Endodermal cell (in vitro differentiated cells): ENCODE measurements at regions not wholly inside any gene's neighbourhood (a gene's known extent, or its start where the extent isn't known, plus 50 kb on each side); places are given as distances from the start of the nearest gene placed in this dataset.

ENCODE experiments used
- DNase-seq: peaks from one replicate; pipeline ENCODE4 v3.0.0-alpha.2; 2017
- H3K27ac ChIP-seq: 2 replicates; pipeline ENCODE4 v1.5.1; 2013; ENCODE audit warnings: mild to moderate bottlenecking, low read depth, low read length, moderate library complexity
- H3K27me3 ChIP-seq: 2 replicates; pipeline ENCODE4 v1.6.1; 2013; ENCODE audit warnings: mild to moderate bottlenecking, low read length, moderate library complexity; ENCODE audit not compliant: insufficient read depth, control insufficient read depth, poor library complexity, severe bottlenecking
- H3K36me3 ChIP-seq: 2 replicates; pipeline ENCODE4 v1.7.0; 2013; ENCODE audit warnings: mild to moderate bottlenecking, low read length, moderate library complexity; ENCODE audit not compliant: control insufficient read depth, insufficient read depth
- H3K4me1 ChIP-seq: one replicate; pipeline ENCODE4 v1.7.0; 2013; ENCODE audit warnings: low read length; ENCODE audit not compliant: control insufficient read depth, insufficient read depth
- H3K4me3 ChIP-seq: 2 replicates; pipeline ENCODE4 v1.5.1; 2013; ENCODE audit warnings: mild to moderate bottlenecking, low read length, moderate library complexity
- H3K9ac ChIP-seq: 2 replicates; pipeline ENCODE4 v1.6.1; 2013; ENCODE audit warnings: mild to moderate bottlenecking, low read length, moderate library complexity; ENCODE audit not compliant: poor library complexity, severe bottlenecking; ENCODE audit errors: extremely low read depth
- H3K9me3 ChIP-seq: 2 replicates; pipeline ENCODE4 v1.6.1; 2013; ENCODE audit warnings: mild to moderate bottlenecking, low read length, moderate library complexity; ENCODE audit not compliant: control insufficient read depth
- H3K27ac Mint-ChIP-seq: 2 replicates; pipeline ENCODE4 v1.8.0; 2020; ENCODE audit warnings: mixed read lengths
- H3K27me3 Mint-ChIP-seq: 2 replicates; pipeline ENCODE4 v1.8.0; 2021; ENCODE audit warnings: mild to moderate bottlenecking, mixed read lengths; ENCODE audit not compliant: insufficient read depth
- H3K36me3 Mint-ChIP-seq: 2 replicates; pipeline ENCODE4 v1.8.0; 2020; ENCODE audit warnings: low read depth, mixed read lengths
- H3K4me1 Mint-ChIP-seq: 2 replicates; pipeline ENCODE4 v1.8.0; 2020; ENCODE audit warnings: mixed read lengths
- H3K4me3 Mint-ChIP-seq: 2 replicates; pipeline ENCODE4 v1.8.0; 2020; ENCODE audit warnings: mild to moderate bottlenecking, moderate library complexity, mixed read lengths
- H3K9me3 Mint-ChIP-seq: 2 replicates; pipeline ENCODE4 v1.8.0; 2020; ENCODE audit warnings: mild to moderate bottlenecking, mixed read lengths
- WGBS, 2 experiments: methylation state at CpG; one replicate each; pipeline versions ENCODE4 v1.1.5 to v1.1.7; 2013; ENCODE audit warnings: missing lambda C conversion rate in 2 of 2, mixed read lengths in 1 of 2; ENCODE audit not compliant: insufficient coverage in 1 of 2, insufficient read length in 1 of 2; 5-methylcytosine and 5-hydroxymethylcytosine counted together
- TF ChIP-seq, protein P1 (sequence below): fragments of 200-600 bp; sonication (generic); conservative IDR thresholded peaks from 2 replicates; pipeline ENCODE4 v1.5.0; 2021; ENCODE audit warnings: antibody characterized with exemption, mild to moderate bottlenecking

DNA sequence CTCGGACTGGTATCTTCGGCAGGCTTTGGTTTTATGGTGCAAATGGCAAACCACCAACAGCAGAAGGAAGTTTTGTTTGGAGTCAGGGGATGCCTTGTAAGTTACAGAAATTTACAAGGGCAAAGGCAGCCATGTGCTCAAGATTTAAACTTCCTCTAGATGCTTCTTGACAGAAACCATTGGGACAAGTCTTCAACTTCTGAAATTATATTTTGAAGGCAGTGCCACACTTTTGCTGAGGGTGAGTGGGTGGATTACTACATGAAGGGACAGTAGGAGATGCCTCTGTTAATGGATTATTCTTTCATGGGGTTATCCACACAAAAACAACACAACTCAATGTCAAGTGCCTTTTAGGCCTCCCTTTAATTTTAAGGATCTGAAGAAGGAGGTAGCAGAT, 97.9 kb downstream of the VAPA start:
- Mint-ChIP-seq H3K27ac (no peak overlapping the region), H3K27me3 (peaks cover 9% of the 10 kb centered on the region), H3K4me1 (peaks cover 7% of the 10 kb centered on the region), H3K4me3 (no peak overlapping the region), H3K36me3 (no peaks in the 10 kb centered on the region), H3K9me3 (no peaks in the 10 kb centered on the region)
- Histone ChIP-seq H3K4me3 (no peak overlapping the region), H3K27ac (no peak overlapping the region), H3K27me3 (no peaks in the 10 kb centered on the region), H3K4me1 (no peaks in the 10 kb centered on the region), H3K9me3 (no peaks in the 10 kb centered on the region), H3K36me3 (no peaks in the 10 kb centered on the region), H3K9ac (no peak overlapping the region)
- DNase-seq: peak; percentile 7
- TF ChIP-seq, protein P1, sequence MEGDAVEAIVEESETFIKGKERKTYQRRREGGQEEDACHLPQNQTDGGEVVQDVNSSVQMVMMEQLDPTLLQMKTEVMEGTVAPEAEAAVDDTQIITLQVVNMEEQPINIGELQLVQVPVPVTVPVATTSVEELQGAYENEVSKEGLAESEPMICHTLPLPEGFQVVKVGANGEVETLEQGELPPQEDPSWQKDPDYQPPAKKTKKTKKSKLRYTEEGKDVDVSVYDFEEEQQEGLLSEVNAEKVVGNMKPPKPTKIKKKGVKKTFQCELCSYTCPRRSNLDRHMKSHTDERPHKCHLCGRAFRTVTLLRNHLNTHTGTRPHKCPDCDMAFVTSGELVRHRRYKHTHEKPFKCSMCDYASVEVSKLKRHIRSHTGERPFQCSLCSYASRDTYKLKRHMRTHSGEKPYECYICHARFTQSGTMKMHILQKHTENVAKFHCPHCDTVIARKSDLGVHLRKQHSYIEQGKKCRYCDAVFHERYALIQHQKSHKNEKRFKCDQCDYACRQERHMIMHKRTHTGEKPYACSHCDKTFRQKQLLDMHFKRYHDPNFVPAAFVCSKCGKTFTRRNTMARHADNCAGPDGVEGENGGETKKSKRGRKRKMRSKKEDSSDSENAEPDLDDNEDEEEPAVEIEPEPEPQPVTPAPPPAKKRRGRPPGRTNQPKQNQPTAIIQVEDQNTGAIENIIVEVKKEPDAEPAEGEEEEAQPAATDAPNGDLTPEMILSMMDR: no peak
- 96 to 100% methylated on average over 2 of the region's 2 CpGs for WGBS, 2 experiments

DNA sequence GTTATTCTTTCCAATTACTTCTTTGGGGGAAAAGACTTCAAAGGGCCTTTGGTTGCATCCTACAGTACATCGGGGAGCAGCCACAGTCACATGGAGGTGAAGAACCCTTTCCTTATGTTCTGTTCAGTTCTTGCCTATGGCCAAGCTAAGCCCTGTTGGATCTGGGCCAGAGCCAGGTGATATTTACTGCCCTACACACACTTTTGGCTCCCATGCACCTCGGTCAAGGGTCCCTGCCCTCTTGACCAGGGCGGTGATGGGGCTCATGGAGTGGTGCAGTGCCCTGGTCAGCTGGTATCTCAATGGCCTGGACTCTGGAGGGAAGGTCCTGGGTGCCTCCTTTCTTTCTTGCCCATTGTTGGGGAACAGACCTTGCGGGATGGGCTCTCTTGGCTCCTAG, 98.7 kb downstream of the VAPA start:
- Mint-ChIP-seq H3K9me3 (no peaks in the 10 kb centered on the region), H3K4me1 (peaks cover 9% of the 10 kb centered on the region), H3K4me3 (no peak overlapping the region), H3K36me3 (no peaks in the 10 kb centered on the region), H3K27me3 (peaks cover 9% of the 10 kb centered on the region), H3K27ac (no peak overlapping the region)
- no peaks in the 10 kb centered on the region for H3K9me3 ChIP-seq
- H3K36me3 ChIP-seq: no peaks in the 10 kb centered on the region
- TF ChIP-seq, protein P1: no peak
- 90 to 100% methylated on average over 1 to 4 of the region's 4 CpGs for WGBS, 2 experiments
- DNase-seq: peak; percentile 20
- no peaks in the 10 kb centered on the region for H3K4me1 ChIP-seq
- H3K27me3 ChIP-seq: no peaks in the 10 kb centered on the region
- H3K4me3 ChIP-seq: no peak overlapping the region
- H3K27ac ChIP-seq: no peak overlapping the region
- H3K9ac ChIP-seq: no peak overlapping the region

DNA sequence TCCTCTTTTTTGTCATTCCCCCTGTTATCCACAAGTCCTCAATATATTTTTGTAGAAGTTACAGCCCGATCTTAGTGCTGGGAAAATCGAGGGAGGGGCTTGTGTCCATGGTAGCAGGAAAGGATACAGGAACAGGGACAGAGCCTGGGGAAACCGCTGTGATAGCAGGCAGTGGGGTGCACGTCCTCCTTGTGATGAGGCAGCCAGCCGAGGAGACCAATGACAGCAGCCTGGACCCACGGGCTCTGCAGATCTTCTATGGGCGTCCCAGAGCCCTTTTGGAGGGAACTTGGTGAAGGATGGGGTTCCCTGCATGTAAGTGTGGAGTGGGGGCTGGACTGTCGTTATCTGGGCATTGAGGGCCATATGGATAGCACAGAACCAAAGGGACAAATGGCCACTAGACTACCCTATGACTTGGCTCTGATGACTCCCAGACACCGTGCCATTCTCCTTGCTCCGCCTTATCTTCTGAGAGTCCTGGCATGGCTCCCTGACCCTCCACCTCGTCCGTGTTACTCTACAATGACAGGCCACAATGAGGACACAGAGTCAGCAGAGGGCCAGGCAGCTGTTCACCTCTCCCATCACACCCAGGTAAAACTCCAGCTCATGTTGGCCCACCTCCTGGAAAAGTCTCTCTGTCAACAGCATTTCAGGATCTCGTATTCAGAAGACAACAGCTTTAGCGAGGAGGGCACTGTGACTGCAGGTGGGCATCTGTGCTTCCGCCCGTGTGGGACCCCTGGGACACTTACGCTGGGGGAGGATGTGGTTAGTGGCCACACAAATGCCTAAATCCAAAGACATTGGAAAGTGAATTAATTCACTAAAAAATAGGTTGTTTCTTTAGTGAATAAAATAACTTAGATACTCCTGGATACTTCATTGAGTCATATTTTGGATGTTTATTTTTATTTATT, 100.1 kb downstream of the VAPA start:
- H3K9me3 ChIP-seq: no peaks in the 10 kb centered on the region
- no peak overlapping the region for H3K9ac ChIP-seq
- Mint-ChIP-seq H3K4me1 (peaks cover 14% of the 10 kb centered on the region), H3K27ac (no peak overlapping the region), H3K4me3 (no peak overlapping the region), H3K9me3 (no peaks in the 10 kb centered on the region), H3K27me3 (peaks cover 8% of the 10 kb centered on the region), H3K36me3 (no peaks in the 10 kb centered on the region)
- no peak overlapping the region for H3K27ac ChIP-seq
- peaks cover 5% of the 10 kb centered on the region for H3K4me1 ChIP-seq
- H3K4me3 ChIP-seq: no peak overlapping the region
- H3K27me3 ChIP-seq: no peaks in the 10 kb centered on the region
- TF ChIP-seq, protein P1: no peak
- no peaks in the 10 kb centered on the region for H3K36me3 ChIP-seq
- 95% methylated on average over 14 to 17 of the region's 17 CpGs for WGBS, 2 experiments
- DNase-seq: peak; percentile 18
